ENCODE measurements at regions not wholly inside any gene's neighbourhood (a gene's known extent, or its start where the extent isn't known, plus 50 kb on each side); places are given as distances from the start of the nearest gene placed in this dataset.
"Not testable (repeated sequence)": the region's sequence is repeated elsewhere in the genome, so short reads cannot be mapped to it uniquely, and the experiment has no call there.

DNA sequence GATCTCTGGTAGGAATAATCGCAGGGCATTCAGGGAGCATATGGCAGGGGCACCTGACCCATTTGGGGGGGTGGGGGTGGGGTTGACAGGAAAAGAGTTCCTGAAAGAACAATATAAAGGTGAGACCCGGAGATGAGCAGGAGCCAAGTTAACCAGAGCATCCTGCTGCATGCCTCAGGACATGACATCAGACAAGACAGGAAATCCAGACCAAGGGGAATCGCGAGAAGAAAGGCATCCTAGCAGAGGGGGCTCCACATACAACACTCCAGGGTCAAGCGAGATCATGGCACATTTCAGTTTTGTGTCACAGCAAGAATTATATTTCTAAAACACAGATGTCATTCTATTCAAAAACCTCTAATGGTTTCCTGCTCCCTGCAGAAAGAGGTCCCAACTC, 393.1 kb downstream of the COG6 start:
- Histone ChIP-seq H3K27me3 (ENCODE audit: control insufficient read depth, insufficient read depth, low read length) (no peaks in the 10 kb centered on the region), H3K36me3 (ENCODE audit: control insufficient read depth, insufficient read depth, low read length) (no peaks in the 10 kb centered on the region), H3K9ac (ENCODE audit: low read length) (no peak overlapping the region), H3K4me3 (ENCODE audit: low read length) (no peak overlapping the region), H3K9me3 (ENCODE audit: control insufficient read depth, low read length) (no peaks in the 10 kb centered on the region), H3K4me1 (ENCODE audit: control insufficient read depth, insufficient read depth, low read length) (no peaks in the 10 kb centered on the region)

DNA sequence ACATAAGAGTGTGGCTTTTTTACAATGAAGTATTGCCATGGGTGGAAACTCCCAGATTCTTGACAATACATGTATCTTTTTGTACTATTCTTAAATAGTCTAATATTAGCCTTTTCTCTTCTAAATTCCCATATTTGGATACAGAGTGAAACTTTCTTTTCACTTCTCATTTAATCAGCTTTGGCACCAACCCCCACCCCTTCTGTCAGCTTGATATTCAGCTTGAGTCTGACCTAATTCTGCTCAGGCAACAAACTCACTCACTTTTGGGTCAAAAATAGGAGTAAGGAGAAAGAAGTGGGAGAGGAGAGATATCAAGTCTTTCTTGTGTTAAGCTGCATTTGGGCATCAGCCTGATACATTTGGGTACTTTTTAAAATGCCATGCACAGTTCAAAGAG, 397.5 kb downstream of the COG6 start:
- H3K27me3 ChIP-seq (ENCODE audit: control insufficient read depth, insufficient read depth, low read length), result peaks cover 3% of the 10 kb centered on the region
- H3K4me1 ChIP-seq (ENCODE audit: control insufficient read depth, insufficient read depth, low read length), result no peaks in the 10 kb centered on the region
- no peak overlapping the region for H3K9ac ChIP-seq (ENCODE audit: low read length)
- H3K4me3 ChIP-seq (ENCODE audit: low read length), result no peak overlapping the region
- no peaks in the 10 kb centered on the region for H3K9me3 ChIP-seq (ENCODE audit: control insufficient read depth, low read length)
- H3K36me3 ChIP-seq (ENCODE audit: control insufficient read depth, insufficient read depth, low read length), result no peaks in the 10 kb centered on the region

DNA sequence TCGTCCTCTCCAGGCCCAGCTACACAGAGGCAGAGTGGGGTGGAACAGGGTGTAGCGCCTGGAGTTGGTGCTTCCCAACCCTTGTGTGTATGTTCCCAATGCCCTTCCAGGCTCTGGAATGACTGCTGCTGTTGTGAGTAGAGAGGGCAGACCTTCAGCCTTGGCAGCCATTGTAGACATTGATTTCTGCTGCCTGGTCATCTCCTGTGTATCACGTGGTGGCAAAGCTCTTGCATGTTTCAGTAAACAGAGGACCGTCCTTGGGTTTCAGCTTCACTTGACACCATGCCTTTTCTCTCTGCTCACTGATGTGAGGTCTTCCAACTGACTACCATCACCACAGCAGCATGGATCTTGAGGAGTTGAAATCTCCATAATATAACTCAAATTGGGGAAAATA, 397.9 kb downstream of the COG6 start:
- Histone ChIP-seq H3K9ac (ENCODE audit: low read length) (no peak overlapping the region), H3K9me3 (ENCODE audit: control insufficient read depth, low read length) (no peaks in the 10 kb centered on the region), H3K4me3 (ENCODE audit: low read length) (no peak overlapping the region), H3K36me3 (ENCODE audit: control insufficient read depth, insufficient read depth, low read length) (no peaks in the 10 kb centered on the region), H3K27me3 (ENCODE audit: control insufficient read depth, insufficient read depth, low read length) (peaks cover 3% of the 10 kb centered on the region), H3K4me1 (ENCODE audit: control insufficient read depth, insufficient read depth, low read length) (no peaks in the 10 kb centered on the region)

DNA sequence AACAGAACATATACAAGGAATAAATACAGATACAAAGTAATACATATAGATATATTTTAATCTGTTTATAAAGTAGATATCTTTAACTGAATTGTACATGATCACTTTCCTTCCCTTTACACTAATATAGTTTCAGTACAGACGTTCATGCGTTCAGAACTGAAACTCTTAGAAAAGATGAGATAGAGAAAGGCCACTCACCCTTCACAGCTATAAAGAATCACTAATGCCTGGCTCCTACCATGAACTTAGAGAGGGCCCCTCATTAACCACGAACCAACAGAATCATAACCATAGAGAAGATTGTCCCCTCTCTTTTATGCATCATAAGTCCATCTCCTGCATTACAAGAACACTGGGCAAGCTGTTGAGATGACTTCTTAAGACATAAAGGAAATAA, 399.0 kb downstream of the COG6 start:
- not testable (repeated sequence) for H3K9ac ChIP-seq (ENCODE audit: low read length); H3K9me3 ChIP-seq (ENCODE audit: control insufficient read depth, low read length); H3K27me3 ChIP-seq (ENCODE audit: control insufficient read depth, insufficient read depth, low read length); H3K36me3 ChIP-seq (ENCODE audit: control insufficient read depth, insufficient read depth, low read length); H3K4me1 ChIP-seq (ENCODE audit: control insufficient read depth, insufficient read depth, low read length); H3K4me3 ChIP-seq (ENCODE audit: low read length)

DNA sequence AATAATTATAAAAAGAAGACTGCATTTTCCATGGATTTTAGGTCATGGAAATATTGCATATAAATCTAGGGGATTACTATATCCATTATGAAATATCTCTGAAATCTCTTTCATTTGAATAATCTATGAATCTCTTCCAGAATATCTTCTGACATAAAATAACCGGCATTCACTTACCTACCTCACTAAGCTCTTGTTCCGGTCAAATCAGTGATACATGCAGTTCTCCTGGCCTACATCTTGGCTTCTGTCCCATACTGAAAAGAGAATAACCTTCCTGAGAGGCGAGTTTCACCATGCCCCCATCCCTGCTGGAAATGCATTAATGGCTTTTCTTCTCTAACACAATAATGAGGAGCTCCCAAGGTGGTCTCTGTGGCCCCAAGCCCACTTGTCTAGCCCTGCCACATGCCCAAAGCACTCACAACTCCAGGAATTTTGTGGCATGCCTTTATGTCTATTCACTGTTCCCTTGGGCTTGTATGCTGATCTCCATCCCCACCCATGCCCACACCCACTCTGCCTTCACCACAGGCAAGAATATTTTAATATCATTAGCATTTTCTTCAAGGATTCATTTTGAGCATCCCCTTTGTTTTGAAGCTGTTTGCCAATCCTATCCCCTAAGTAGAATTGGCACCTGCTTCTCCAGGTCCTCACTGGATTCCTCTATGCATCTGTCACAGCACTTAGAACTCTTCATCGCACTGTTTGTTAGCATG, 401.6 kb downstream of the COG6 start:
- Histone ChIP-seq H3K9ac (ENCODE audit: low read length) (no peak overlapping the region), H3K36me3 (ENCODE audit: control insufficient read depth, insufficient read depth, low read length) (no peaks in the 10 kb centered on the region), H3K4me1 (ENCODE audit: control insufficient read depth, insufficient read depth, low read length) (no peaks in the 10 kb centered on the region), H3K27me3 (ENCODE audit: control insufficient read depth, insufficient read depth, low read length) (peaks cover 10% of the 10 kb centered on the region), H3K4me3 (ENCODE audit: low read length) (no peak overlapping the region), H3K9me3 (ENCODE audit: control insufficient read depth, low read length) (no peaks in the 10 kb centered on the region)

DNA sequence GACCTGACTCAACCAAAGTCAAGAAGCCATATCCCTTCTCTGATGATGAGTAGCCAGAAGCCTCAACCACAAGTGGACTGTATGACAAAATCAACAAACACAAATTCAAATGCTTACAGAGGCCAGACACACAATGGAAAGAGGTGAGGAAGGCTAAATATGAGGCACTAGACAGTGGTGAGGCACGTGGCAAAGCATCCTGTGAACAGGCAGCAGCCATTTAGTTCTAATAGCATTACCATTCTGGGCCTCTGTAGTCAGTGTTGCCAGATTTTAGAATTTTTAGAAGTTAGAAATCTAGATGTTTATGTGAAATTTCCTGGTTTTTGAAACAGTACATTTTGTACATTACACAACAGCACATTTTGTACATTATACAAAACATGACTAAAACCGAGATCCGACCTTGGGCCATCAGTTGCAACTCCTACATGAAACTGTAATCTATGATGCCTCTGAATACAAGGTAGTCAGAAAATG, 403.3 kb downstream of the COG6 start:
- H3K36me3 ChIP-seq (ENCODE audit: control insufficient read depth, insufficient read depth, low read length), result no peaks in the 10 kb centered on the region
- H3K9me3 ChIP-seq (ENCODE audit: control insufficient read depth, low read length), result no peaks in the 10 kb centered on the region
- H3K4me3 ChIP-seq (ENCODE audit: low read length), result no peak overlapping the region
- H3K9ac ChIP-seq (ENCODE audit: low read length), result no peak overlapping the region
- H3K27me3 ChIP-seq (ENCODE audit: control insufficient read depth, insufficient read depth, low read length), result peaks cover 16% of the 10 kb centered on the region
- peaks cover 5% of the 10 kb centered on the region for H3K4me1 ChIP-seq (ENCODE audit: control insufficient read depth, insufficient read depth, low read length)

DNA sequence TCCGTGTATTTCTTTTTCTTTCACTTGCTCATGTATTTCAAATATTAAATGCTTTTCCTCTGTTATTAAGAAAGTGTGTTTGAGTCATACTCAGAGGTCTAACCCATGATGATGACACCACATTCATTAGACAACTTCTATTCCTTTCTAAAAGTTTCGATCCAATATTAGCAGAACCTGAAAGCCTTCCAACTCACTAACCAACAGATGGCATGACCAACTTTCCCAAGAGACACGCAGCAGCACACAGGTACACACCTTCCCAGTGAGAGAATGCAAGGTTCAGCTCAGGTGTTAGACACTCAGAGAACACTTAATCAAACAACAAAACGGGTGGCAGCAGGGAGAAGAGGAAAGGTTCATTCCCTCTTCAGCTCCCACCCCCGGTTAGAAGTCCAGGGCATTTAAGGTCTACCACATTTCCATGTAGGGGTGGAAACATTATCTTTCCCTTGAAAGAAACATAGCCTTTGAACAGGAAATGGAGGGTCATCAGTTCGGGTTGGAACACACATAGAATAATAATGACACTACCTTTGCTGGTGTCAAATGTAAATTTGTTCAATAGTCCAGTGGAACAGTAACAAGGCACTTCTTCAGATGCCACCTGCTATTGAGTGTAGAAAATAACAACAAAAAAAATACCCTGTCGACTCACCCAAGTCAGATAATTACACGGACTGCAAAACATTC, 404.2 kb downstream of the COG6 start:
- H3K4me1 ChIP-seq (ENCODE audit: control insufficient read depth, insufficient read depth, low read length), result peaks cover 14% of the 10 kb centered on the region

DNA sequence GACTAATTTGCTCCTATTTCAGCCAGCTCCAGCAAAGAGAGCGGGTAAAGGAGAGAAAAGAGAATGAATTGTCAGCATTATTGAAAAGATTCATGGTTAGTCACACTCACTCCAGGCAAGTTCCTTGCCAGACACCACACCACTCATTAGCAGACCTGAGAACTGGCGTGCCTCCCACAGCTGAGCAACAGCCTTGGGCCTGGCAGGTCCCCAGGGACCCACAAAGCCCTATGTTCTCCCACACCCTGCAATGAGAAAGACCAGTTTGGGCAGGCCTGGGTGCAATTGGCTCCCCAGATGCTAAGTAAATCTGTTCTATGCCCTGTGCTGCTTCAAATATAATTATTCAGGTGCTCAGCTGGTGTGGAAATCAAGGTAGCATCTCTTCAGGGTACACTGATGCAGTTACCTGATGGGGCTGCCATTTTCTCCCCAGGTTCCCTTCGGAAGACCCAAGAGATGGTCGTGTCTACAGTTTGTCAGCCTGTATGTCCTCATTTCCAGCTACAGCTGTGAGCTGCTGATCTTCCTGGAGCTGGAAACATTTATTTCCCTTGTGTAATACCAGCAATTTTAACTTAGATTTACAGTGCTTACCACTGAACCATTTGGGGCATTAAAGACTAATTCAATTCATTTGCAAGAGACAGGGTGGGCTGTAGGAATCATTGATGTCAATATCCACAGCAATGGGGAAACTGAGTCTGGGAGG, 405.0 kb downstream of the COG6 start:
- Histone ChIP-seq H3K4me1 (ENCODE audit: control insufficient read depth, insufficient read depth, low read length) (peaks cover 14% of the 10 kb centered on the region), H3K9me3 (ENCODE audit: control insufficient read depth, low read length) (no peaks in the 10 kb centered on the region), H3K4me3 (ENCODE audit: low read length) (no peak overlapping the region), H3K36me3 (ENCODE audit: control insufficient read depth, insufficient read depth, low read length) (no peaks in the 10 kb centered on the region), H3K27me3 (ENCODE audit: control insufficient read depth, insufficient read depth, low read length) (peaks cover 13% of the 10 kb centered on the region), H3K9ac (ENCODE audit: low read length) (no peak overlapping the region)

More for the DNA sequence above, 404.2 kb downstream of the COG6 start:
- Histone ChIP-seq H3K9me3 (ENCODE audit: control insufficient read depth, low read length) (no peaks in the 10 kb centered on the region), H3K9ac (ENCODE audit: low read length) (no peak overlapping the region), H3K27me3 (ENCODE audit: control insufficient read depth, insufficient read depth, low read length) (peaks cover 16% of the 10 kb centered on the region), H3K4me3 (ENCODE audit: low read length) (no peak overlapping the region), H3K36me3 (ENCODE audit: control insufficient read depth, insufficient read depth, low read length) (no peaks in the 10 kb centered on the region)

DNA sequence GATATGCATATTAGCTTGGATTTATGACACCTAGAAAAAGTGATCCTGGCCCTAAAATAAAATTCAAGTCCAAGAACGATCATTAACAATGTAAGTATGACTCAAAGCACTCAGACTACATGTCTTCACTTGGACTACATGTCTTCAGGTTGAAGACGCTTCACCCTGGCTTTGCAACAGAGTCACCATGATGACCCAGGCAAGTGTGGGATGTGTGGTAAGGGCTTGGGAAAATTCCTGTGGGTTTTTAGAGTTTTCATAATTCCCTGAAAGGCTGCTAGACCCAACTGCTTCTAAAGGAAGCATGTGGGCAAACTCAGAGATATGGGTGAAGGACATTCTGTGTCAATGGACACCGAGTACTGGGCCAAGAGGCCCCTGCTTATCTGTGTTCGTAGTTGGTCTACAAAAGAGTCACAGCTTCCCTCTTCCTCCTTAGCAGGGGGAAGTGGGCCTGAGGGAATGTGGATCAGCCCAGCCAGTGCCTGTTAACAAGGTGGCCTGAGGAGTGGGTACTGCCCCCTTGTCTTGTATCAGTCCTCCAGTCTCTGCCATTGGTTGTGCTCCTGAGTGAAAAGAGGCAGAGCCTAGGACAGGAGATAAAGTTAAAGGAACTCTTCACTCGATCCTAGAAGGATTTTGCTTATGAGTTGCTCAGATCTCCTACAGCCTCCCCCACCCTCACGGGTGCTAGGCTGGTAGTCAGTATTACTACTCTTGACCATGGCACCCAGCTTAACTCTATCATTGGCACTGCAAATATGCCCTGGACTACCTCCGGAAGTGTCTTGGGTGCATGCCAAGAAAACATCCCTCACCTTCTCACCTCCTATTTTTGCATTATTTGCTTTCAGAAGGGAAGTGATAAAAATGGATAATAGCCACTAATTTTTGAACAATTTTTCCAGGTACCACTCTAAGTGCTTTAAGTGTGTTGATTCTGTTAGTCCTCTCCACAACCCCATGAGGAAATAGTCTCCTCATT, 406.3 kb downstream of the COG6 start:
- H3K9ac ChIP-seq (ENCODE audit: low read length), result no peak overlapping the region
- peaks cover 14% of the 10 kb centered on the region for H3K4me1 ChIP-seq (ENCODE audit: control insufficient read depth, insufficient read depth, low read length)
- H3K36me3 ChIP-seq (ENCODE audit: control insufficient read depth, insufficient read depth, low read length), result no peaks in the 10 kb centered on the region
- H3K4me3 ChIP-seq (ENCODE audit: low read length), result no peak overlapping the region
- H3K27me3 ChIP-seq (ENCODE audit: control insufficient read depth, insufficient read depth, low read length), result peaks cover 13% of the 10 kb centered on the region
- no peaks in the 10 kb centered on the region for H3K9me3 ChIP-seq (ENCODE audit: control insufficient read depth, low read length)

DNA sequence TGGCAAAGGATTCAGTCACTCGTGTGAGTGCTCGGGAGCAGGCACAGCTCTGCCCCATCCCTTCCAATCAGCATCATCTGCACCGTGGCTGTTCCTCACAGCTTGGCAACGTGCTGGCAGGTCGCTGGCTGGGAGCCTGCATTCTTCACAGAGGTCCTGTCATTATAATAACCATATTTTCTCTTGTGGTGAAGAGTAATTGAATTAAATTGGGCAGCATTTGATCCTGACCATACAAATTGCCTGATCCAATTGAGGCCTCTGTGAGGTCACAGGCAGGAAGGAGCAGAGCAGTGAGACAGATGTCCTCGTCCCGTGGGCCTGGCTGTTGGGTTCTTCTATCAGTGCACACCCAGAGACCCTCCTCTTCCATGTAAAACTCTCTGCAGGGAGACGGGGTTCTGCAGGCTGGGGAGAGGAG, 407.8 kb downstream of the COG6 start:
- Histone ChIP-seq H3K4me1 (ENCODE audit: control insufficient read depth, insufficient read depth, low read length) (peaks cover 14% of the 10 kb centered on the region), H3K9me3 (ENCODE audit: control insufficient read depth, low read length) (no peaks in the 10 kb centered on the region), H3K36me3 (ENCODE audit: control insufficient read depth, insufficient read depth, low read length) (no peaks in the 10 kb centered on the region), H3K27me3 (ENCODE audit: control insufficient read depth, insufficient read depth, low read length) (peaks cover 13% of the 10 kb centered on the region), H3K9ac (ENCODE audit: low read length) (no peak overlapping the region), H3K4me3 (ENCODE audit: low read length) (no peak overlapping the region)

DNA sequence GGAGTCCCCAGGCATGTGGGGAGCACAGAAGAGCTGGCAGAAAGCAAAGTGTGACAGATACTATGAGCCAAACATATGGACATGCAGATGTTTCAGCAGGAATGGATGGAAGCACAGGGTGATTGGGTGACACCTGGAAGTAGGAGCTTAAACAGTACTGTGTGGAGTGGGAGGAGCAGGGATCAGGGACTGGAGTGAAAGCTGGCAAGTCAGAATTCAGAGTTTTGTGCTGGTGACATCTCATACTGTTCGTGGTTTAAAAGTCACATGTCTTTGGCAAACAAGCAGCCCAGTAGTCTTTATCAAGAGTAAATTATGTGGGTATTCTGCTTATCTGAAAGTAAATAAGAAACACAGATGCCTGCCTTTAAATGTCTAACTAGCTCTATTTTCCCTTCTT, 408.2 kb downstream of the COG6 start:
- H3K9ac ChIP-seq (ENCODE audit: low read length), result no peak overlapping the region
- peaks cover 14% of the 10 kb centered on the region for H3K4me1 ChIP-seq (ENCODE audit: control insufficient read depth, insufficient read depth, low read length)
- peaks cover 13% of the 10 kb centered on the region for H3K27me3 ChIP-seq (ENCODE audit: control insufficient read depth, insufficient read depth, low read length)
- H3K4me3 ChIP-seq (ENCODE audit: low read length), result no peak overlapping the region
- H3K36me3 ChIP-seq (ENCODE audit: control insufficient read depth, insufficient read depth, low read length), result no peaks in the 10 kb centered on the region
- no peaks in the 10 kb centered on the region for H3K9me3 ChIP-seq (ENCODE audit: control insufficient read depth, low read length)
